ENCODE measurements at regions not wholly inside any gene's neighbourhood (a gene's known extent, or its start where the extent isn't known, plus 50 kb on each side); places are given as distances from the start of the nearest gene placed in this dataset.

DNA sequence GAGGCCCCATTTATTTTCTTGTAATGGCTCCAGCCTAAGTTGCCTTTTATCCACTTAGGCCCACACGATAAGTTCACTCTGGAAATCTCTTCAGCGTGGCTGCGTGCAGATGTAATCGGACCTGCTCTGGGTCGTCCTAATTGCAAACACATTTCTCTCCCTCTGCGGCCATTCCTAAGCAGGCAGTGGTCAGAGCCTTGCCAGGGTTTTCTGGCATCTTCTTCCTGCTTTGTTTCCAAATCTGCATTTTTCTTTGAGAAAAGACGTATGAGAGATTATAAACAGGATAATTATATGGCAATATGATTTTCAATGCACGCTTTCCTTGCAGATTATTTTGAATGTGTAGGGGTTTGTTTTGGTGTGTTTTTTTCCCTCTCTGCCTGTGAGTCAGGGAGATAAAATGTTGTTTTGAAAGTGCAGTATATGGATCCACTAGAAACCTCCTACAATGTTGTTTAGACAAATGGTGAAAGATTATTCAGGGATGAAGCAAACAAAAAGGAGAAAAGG lies 239.4 kb upstream of the TANK start:
- TF ChIP-seq CTCF (IDR thresholded peaks at IDR 0.05; ENCODE audit: unreplicated experiment in 3 of 3): no peak
- Mint-ChIP-seq H3K4me1 (peaks cover 51% of the 10 kb centered on the region), H3K4me3 (peak overlapping the region in 1 of 3 experiments; percentile 12), H3K36me3 (ENCODE audit: low read depth) (no peaks in the 10 kb centered on the region), H3K27me3 (ENCODE audit: low read depth) (no peaks in the 10 kb centered on the region), H3K27ac (peak overlapping the region; percentile 91 to 95 (median 94)), H3K9me3 (no peaks in the 10 kb centered on the region)

DNA sequence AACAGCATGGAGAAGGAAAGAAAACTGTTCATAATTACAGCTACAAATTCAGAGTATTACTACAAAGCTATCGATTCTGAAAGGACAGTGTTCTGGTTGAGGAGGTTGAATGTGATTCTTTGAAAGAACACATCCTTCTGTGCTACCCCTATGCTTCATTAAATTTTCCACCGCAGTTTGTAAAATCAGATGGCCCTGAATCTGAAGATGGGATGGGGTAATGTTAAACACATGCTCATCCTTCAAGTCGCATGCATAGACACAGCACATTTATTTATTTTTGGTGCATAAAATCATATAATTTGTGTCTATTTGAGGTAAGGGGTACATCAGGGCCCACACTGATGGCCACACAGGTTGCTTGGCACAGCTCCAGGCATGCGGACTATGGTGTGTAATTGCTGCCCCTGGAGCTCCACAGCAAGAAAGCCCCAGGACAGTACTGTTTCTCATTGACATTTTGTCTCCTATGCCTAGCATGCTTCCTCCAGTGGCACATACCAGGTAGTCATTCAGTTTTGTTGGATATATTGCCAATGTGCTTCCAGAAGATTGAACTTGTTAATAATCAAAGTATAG lies 238.8 kb upstream of the TANK start:
- H3K4me3 Mint-ChIP-seq: peak overlapping the region in 1 of 3 experiments; percentile 12
- H3K27me3 Mint-ChIP-seq (ENCODE audit: low read depth): no peaks in the 10 kb centered on the region
- H3K27ac Mint-ChIP-seq: peak overlapping the region; percentile 91 to 95 (median 94)
- no peak for TF ChIP-seq CTCF (IDR thresholded peaks at IDR 0.05; ENCODE audit: unreplicated experiment in 3 of 3)
- H3K36me3 Mint-ChIP-seq (ENCODE audit: low read depth): no peaks in the 10 kb centered on the region
- peaks cover 57% of the 10 kb centered on the region for H3K4me1 Mint-ChIP-seq
- H3K9me3 Mint-ChIP-seq: no peaks in the 10 kb centered on the region

GRCh38 chr2:160924936-160925353 lies 235.3 kb upstream of the TANK start:
- H3K27me3 Mint-ChIP-seq (ENCODE audit: low read depth): peaks cover 4% of the 10 kb centered on the region
- H3K4me1 Mint-ChIP-seq: peaks cover 37% of the 10 kb centered on the region
- no peak overlapping the region for H3K27ac Mint-ChIP-seq
- TF ChIP-seq CTCF (IDR thresholded peaks at IDR 0.05; ENCODE audit: unreplicated experiment in 3 of 3): no peak
- no peaks in the 10 kb centered on the region for H3K9me3 Mint-ChIP-seq
- H3K4me3 Mint-ChIP-seq: no peak overlapping the region
- H3K36me3 Mint-ChIP-seq (ENCODE audit: low read depth): no peaks in the 10 kb centered on the region

GRCh38 chr2:160925956-160926355 lies 234.3 kb upstream of the TANK start:
- H3K4me1 Mint-ChIP-seq: peaks cover 26% of the 10 kb centered on the region
- no peak overlapping the region for H3K4me3 Mint-ChIP-seq
- H3K27ac Mint-ChIP-seq: no peak overlapping the region
- H3K9me3 Mint-ChIP-seq: no peaks in the 10 kb centered on the region
- H3K36me3 Mint-ChIP-seq (ENCODE audit: low read depth): no peaks in the 10 kb centered on the region
- H3K27me3 Mint-ChIP-seq (ENCODE audit: low read depth): peaks cover 4% of the 10 kb centered on the region
- TF ChIP-seq CTCF (IDR thresholded peaks at IDR 0.05; ENCODE audit: unreplicated experiment in 3 of 3): no peak

DNA sequence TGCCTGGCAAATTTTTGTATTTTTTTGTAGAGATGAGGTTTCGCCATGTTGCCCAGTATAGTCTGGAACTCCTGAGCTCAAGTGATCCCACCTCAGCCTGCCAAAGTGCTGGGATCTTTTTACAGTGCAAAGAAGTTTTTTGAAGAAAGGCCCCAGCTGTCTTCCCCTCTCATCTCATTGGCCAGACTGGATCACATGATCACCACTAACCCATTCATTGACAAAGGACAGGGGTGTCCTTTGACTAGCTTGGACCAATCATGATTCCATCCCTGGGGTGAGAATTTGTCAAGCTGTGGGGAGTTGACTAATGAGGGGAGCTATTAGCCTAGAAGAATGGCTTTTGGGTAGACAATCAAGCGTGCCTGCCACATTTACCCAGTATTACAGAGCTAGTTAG lies 232.9 kb upstream of the TANK start:
- no peak for TF ChIP-seq CTCF (IDR thresholded peaks at IDR 0.05; ENCODE audit: unreplicated experiment in 3 of 3)
- peaks cover 13% of the 10 kb centered on the region for H3K4me1 Mint-ChIP-seq

DNA sequence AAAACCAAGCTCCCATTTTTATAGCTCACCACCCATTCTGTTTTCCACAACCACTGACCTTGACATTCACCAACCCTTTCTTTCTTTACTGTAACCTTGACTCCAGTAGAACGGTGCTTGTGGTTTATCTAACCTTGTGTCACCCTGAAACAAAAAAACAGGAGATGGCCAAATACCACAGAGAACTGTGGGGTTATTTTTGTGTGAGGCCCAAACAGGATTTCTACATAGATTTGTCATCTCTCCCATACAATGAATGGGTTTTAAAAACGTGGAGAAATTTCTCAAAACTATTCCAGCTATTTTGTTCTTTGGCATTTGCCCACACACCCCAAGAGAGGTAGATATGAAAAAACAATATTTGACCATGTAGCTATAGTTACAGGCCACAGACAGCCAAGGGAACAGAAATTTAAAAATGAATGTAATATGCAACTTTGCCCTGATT lies 231.3 kb upstream of the TANK start:
- no peaks in the 10 kb centered on the region for H3K36me3 Mint-ChIP-seq (ENCODE audit: low read depth)
- no peak for TF ChIP-seq CTCF (IDR thresholded peaks at IDR 0.05; ENCODE audit: unreplicated experiment in 3 of 3)
- peaks cover 9% of the 10 kb centered on the region for H3K4me1 Mint-ChIP-seq
- no peaks in the 10 kb centered on the region for H3K9me3 Mint-ChIP-seq
- H3K4me3 Mint-ChIP-seq: no peak overlapping the region
- no peak overlapping the region for H3K27ac Mint-ChIP-seq
- H3K27me3 Mint-ChIP-seq (ENCODE audit: low read depth): peaks cover 4% of the 10 kb centered on the region

More for the DNA sequence above, 232.9 kb upstream of the TANK start:
- Mint-ChIP-seq H3K27me3 (ENCODE audit: low read depth) (peaks cover 4% of the 10 kb centered on the region), H3K27ac (no peak overlapping the region), H3K9me3 (no peaks in the 10 kb centered on the region), H3K4me3 (no peak overlapping the region), H3K36me3 (ENCODE audit: low read depth) (no peaks in the 10 kb centered on the region)

All from nephron (organoid).